Thymus (tissue), 11 donors: ENCODE measurements at regions not wholly inside any gene's neighbourhood (a gene's known extent, or its start where the extent isn't known, plus 50 kb on each side); places are given as distances from the start of the nearest gene placed in this dataset.

ENCODE experiments used
- DNase-seq, 9 donors: peaks; one replicate each; pipeline ENCODE4 v3.0.0-alpha.2; 2013; ENCODE audit warnings: low spot score in 9 of 9, low read depth in 6 of 9, missing footprints in 1 of 9
- H3K27ac ChIP-seq, 2 donors: one replicate each; pipeline ENCODE4 v1.5.1; 2013; ENCODE audit warnings: control low read depth in 1 of 2, low read depth in 1 of 2, low read length in 1 of 2, mild to moderate bottlenecking in 1 of 2, moderate library complexity in 1 of 2
- H3K27me3 ChIP-seq, 2 donors: one replicate each; pipeline ENCODE4 v1.5.1; 2013; ENCODE audit warnings: low read length in 1 of 2; ENCODE audit not compliant: control insufficient read depth in 2 of 2, insufficient read depth in 1 of 2
- H3K36me3 ChIP-seq, 2 donors: one replicate each; pipeline ENCODE4 v1.5.1; 2013; ENCODE audit warnings: low read length in 1 of 2, mild to moderate bottlenecking in 1 of 2, moderate library complexity in 1 of 2; ENCODE audit not compliant: control insufficient read depth in 2 of 2, insufficient read depth in 2 of 2
- H3K4me1 ChIP-seq, 2 donors: one replicate each; pipeline ENCODE4 v1.5.1; 2013; ENCODE audit warnings: low read length in 2 of 2; ENCODE audit not compliant: control insufficient read depth in 2 of 2, insufficient read depth in 2 of 2
- H3K4me3 ChIP-seq, 2 donors: one replicate each; pipeline ENCODE4 v1.5.1; 2013; ENCODE audit warnings: low read length in 2 of 2, control low read depth in 1 of 2, mild to moderate bottlenecking in 1 of 2
- H3K9me3 ChIP-seq, 2 donors: one replicate each; pipeline ENCODE4 v1.5.1; 2013; ENCODE audit warnings: low read length in 1 of 2, mild to moderate bottlenecking in 1 of 2; ENCODE audit not compliant: control insufficient read depth in 2 of 2, insufficient read depth in 1 of 2
- WGBS: extraction: QIAGEN DNeasy Blood & Tissue Kit; methylation state at CpG from one replicate; pipeline ENCODE4 v1.1.7; 2013; 5-methylcytosine and 5-hydroxymethylcytosine counted together
- donor health status: healthy.

GRCh38 chr2:173750831-173751230 lies 214.3 kb downstream of the SP3 start:
- Histone ChIP-seq H3K4me3 (no peak overlapping the region), H3K9me3 (no peaks in the 10 kb centered on the region), H3K36me3 (no peaks in the 10 kb centered on the region), H3K27ac (no peak overlapping the region), H3K4me1 (no peaks in the 10 kb centered on the region), H3K27me3 (peaks cover 0 to 24% of the 10 kb centered on the region in 2 donors)
- no peak for DNase-seq
- WGBS: 91% methylated on average over 4 of the region's 4 CpGs

GRCh38 chr2:173751245-173751975 lies 213.8 kb downstream of the SP3 start:
- Histone ChIP-seq H3K36me3 (no peaks in the 10 kb centered on the region), H3K27ac (no peak overlapping the region), H3K9me3 (no peaks in the 10 kb centered on the region), H3K27me3 (peaks cover 0 to 24% of the 10 kb centered on the region in 2 donors), H3K4me3 (no peak overlapping the region), H3K4me1 (no peaks in the 10 kb centered on the region)
- WGBS: 89% methylated on average over 9 of the region's 9 CpGs
- DNase-seq: no peak

DNA sequence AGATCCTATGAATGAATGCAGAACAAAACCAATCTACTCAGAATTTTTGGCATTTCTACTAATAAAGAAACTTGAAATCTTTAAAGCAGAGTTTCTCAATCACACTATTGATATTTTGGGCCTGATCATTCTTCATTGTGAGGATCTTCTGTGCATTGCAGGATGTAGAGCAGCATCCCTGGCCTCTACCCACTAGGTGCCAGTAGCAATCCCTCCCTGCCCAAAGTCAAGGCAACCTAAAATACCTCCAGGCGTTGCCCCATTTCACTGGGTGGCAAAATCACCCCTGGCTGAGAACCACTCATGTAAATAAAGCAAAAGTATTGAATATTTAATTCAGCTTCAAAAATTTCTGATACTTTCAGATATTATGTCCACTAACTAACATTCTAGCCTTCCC lies 213.0 kb downstream of the SP3 start:
- Histone ChIP-seq H3K4me1 (no peaks in the 10 kb centered on the region), H3K27me3 (peaks cover 0 to 22% of the 10 kb centered on the region in 2 donors), H3K36me3 (no peaks in the 10 kb centered on the region), H3K9me3 (no peaks in the 10 kb centered on the region), H3K27ac (no peak overlapping the region), H3K4me3 (no peak overlapping the region)
- DNase-seq: no peak
- WGBS: 49% methylated on average over 1 of the region's 1 CpG

GRCh38 chr2:173753441-173753840 lies 211.7 kb downstream of the SP3 start:
- Histone ChIP-seq H3K36me3 (no peaks in the 10 kb centered on the region), H3K9me3 (no peaks in the 10 kb centered on the region), H3K4me3 (no peak overlapping the region), H3K27ac (no peak overlapping the region), H3K27me3 (peaks cover 0 to 25% of the 10 kb centered on the region in 2 donors), H3K4me1 (no peaks in the 10 kb centered on the region)
- no peak for DNase-seq
- 97% methylated on average over 5 of the region's 5 CpGs for WGBS

- Histone ChIP-seq H3K4me1 (no peaks in the 10 kb centered on the region), H3K36me3 (no peaks in the 10 kb centered on the region), H3K27ac (no peak overlapping the region), H3K4me3 (no peak overlapping the region), H3K9me3 (no peaks in the 10 kb centered on the region), H3K27me3 (peaks cover 0 to 25% of the 10 kb centered on the region in 2 donors)
- 94% methylated on average over 4 of the region's 4 CpGs for WGBS
- DNase-seq: no peak
Observed at GRCh38 chr2:173754165-173754564, 211.0 kb downstream of the SP3 start.

DNA sequence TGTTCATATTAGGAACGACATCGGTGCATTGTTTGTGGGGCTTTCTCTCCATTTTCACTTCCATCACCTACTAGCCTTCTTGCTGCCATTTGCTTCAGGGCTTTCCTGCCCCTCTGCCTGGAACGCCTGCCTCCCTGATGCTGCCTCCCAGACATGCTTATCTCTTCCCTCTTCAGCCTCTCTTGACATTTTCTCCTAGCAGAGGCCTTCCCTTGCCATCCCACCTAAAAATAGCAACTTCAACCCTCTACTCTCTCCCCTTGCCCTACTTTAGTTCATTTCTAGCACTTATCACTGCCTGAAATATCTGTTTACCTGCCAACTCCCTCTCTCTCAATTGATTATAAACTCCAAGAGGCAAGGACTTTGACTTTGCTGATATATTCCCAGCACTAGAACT lies 210.3 kb downstream of the SP3 start:
- WGBS: 96% methylated on average over 3 of the region's 3 CpGs
- Histone ChIP-seq H3K27me3 (peaks cover 0 to 24% of the 10 kb centered on the region in 2 donors), H3K4me1 (no peaks in the 10 kb centered on the region), H3K36me3 (no peaks in the 10 kb centered on the region), H3K9me3 (no peaks in the 10 kb centered on the region), H3K4me3 (no peak overlapping the region), H3K27ac (no peak overlapping the region)
- DNase-seq: no peak

- no peak for DNase-seq
- no peaks in the 10 kb centered on the region for H3K4me1 ChIP-seq
- 99% methylated on average over 2 of the region's 2 CpGs for WGBS
- no peaks in the 10 kb centered on the region for H3K36me3 ChIP-seq
- no peak overlapping the region for H3K27ac ChIP-seq
- H3K9me3 ChIP-seq: no peaks in the 10 kb centered on the region
- H3K4me3 ChIP-seq: no peak overlapping the region
- H3K27me3 ChIP-seq: peaks cover 0 to 18% of the 10 kb centered on the region in 2 donors
Observed at GRCh38 chr2:173755798-173756197, 209.4 kb downstream of the SP3 start.

DNA sequence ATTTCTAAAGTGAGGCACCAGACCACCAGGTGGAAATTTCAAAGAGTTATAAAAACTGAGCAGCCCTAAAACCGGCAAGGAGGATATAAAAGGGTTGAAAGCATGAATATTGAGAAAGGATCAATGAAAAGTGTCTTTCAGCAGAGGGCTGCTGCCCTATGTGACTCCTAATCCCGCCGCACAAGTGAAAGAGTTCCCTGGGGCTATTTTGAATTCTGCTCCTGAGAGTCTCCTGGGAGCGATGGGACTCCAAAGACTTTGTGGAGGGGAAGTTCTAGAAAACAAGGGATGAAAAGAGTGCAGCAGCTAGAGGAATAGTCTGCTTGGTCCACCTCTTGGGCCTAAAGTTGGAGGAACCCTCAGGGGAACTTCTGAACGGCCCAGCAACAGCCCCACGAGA lies 205.2 kb downstream of the SP3 start:
- Histone ChIP-seq H3K27ac (no peak overlapping the region), H3K4me3 (no peak overlapping the region), H3K4me1 (no peaks in the 10 kb centered on the region), H3K9me3 (no peaks in the 10 kb centered on the region), H3K36me3 (no peaks in the 10 kb centered on the region), H3K27me3 (peaks cover 0 to 20% of the 10 kb centered on the region in 2 donors)
- no peak for DNase-seq
- WGBS: 95% methylated on average over 6 of the region's 6 CpGs

- Histone ChIP-seq H3K4me1 (no peaks in the 10 kb centered on the region), H3K36me3 (no peaks in the 10 kb centered on the region), H3K27me3 (peaks cover 0 to 20% of the 10 kb centered on the region in 2 donors), H3K4me3 (no peak overlapping the region), H3K9me3 (no peaks in the 10 kb centered on the region), H3K27ac (no peak overlapping the region)
- DNase-seq: no peak
- WGBS: 93% methylated on average over 3 of the region's 3 CpGs
Observed at GRCh38 chr2:173760553-173760952, 204.6 kb downstream of the SP3 start.
